Endodermal cell (in vitro differentiated cells): ENCODE measurements at regions not wholly inside any gene's neighbourhood (a gene's known extent, or its start where the extent isn't known, plus 50 kb on each side); places are given as distances from the start of the nearest gene placed in this dataset.

ENCODE experiments used
- DNase-seq: peaks from one replicate; pipeline ENCODE4 v3.0.0-alpha.2; 2017
- H3K27ac ChIP-seq: 2 replicates; pipeline ENCODE4 v1.5.1; 2013; ENCODE audit warnings: mild to moderate bottlenecking, low read depth, low read length, moderate library complexity
- H3K27me3 ChIP-seq: 2 replicates; pipeline ENCODE4 v1.6.1; 2013; ENCODE audit warnings: mild to moderate bottlenecking, low read length, moderate library complexity; ENCODE audit not compliant: insufficient read depth, control insufficient read depth, poor library complexity, severe bottlenecking
- H3K36me3 ChIP-seq: 2 replicates; pipeline ENCODE4 v1.7.0; 2013; ENCODE audit warnings: mild to moderate bottlenecking, low read length, moderate library complexity; ENCODE audit not compliant: control insufficient read depth, insufficient read depth
- H3K4me1 ChIP-seq: one replicate; pipeline ENCODE4 v1.7.0; 2013; ENCODE audit warnings: low read length; ENCODE audit not compliant: control insufficient read depth, insufficient read depth
- H3K4me3 ChIP-seq: 2 replicates; pipeline ENCODE4 v1.5.1; 2013; ENCODE audit warnings: mild to moderate bottlenecking, low read length, moderate library complexity
- H3K9ac ChIP-seq: 2 replicates; pipeline ENCODE4 v1.6.1; 2013; ENCODE audit warnings: mild to moderate bottlenecking, low read length, moderate library complexity; ENCODE audit not compliant: poor library complexity, severe bottlenecking; ENCODE audit errors: extremely low read depth
- H3K9me3 ChIP-seq: 2 replicates; pipeline ENCODE4 v1.6.1; 2013; ENCODE audit warnings: mild to moderate bottlenecking, low read length, moderate library complexity; ENCODE audit not compliant: control insufficient read depth
- H3K27ac Mint-ChIP-seq: 2 replicates; pipeline ENCODE4 v1.8.0; 2020; ENCODE audit warnings: mixed read lengths
- H3K27me3 Mint-ChIP-seq: 2 replicates; pipeline ENCODE4 v1.8.0; 2021; ENCODE audit warnings: mild to moderate bottlenecking, mixed read lengths; ENCODE audit not compliant: insufficient read depth
- H3K36me3 Mint-ChIP-seq: 2 replicates; pipeline ENCODE4 v1.8.0; 2020; ENCODE audit warnings: low read depth, mixed read lengths
- H3K4me1 Mint-ChIP-seq: 2 replicates; pipeline ENCODE4 v1.8.0; 2020; ENCODE audit warnings: mixed read lengths
- H3K4me3 Mint-ChIP-seq: 2 replicates; pipeline ENCODE4 v1.8.0; 2020; ENCODE audit warnings: mild to moderate bottlenecking, moderate library complexity, mixed read lengths
- H3K9me3 Mint-ChIP-seq: 2 replicates; pipeline ENCODE4 v1.8.0; 2020; ENCODE audit warnings: mild to moderate bottlenecking, mixed read lengths
- WGBS, 2 experiments: methylation state at CpG; one replicate each; pipeline versions ENCODE4 v1.1.5 to v1.1.7; 2013; ENCODE audit warnings: missing lambda C conversion rate in 2 of 2, mixed read lengths in 1 of 2; ENCODE audit not compliant: insufficient coverage in 1 of 2, insufficient read length in 1 of 2; 5-methylcytosine and 5-hydroxymethylcytosine counted together
- TF ChIP-seq, protein P1 (sequence below): fragments of 200-600 bp; sonication (generic); conservative IDR thresholded peaks from 2 replicates; pipeline ENCODE4 v1.5.0; 2021; ENCODE audit warnings: antibody characterized with exemption, mild to moderate bottlenecking

DNA sequence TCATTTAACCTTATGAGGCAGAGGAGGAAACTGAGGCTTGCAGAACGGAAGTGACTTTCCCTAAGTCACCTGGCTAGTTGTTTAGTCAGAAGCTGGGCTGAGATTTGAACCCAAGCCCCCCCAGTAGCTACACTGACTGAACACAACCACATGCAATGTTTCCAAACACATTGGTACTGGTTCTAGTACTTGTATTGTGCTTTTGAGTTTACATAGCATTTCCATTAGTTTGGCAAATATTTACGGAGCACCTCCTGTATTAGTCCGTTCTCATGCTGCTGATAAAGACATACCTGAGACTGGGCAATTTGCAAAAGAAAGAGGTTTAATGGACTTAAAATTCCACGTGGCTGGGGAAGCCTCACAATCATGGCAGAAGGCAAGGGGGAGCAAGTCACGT is 56.3 kb upstream of the ITGA11 start:
- Mint-ChIP-seq H3K4me3 (no peak overlapping the region), H3K4me1 (peaks cover 19% of the 10 kb centered on the region), H3K36me3 (peaks cover 3% of the 10 kb centered on the region), H3K27me3 (peaks cover 5% of the 10 kb centered on the region), H3K9me3 (peaks cover 12% of the 10 kb centered on the region), H3K27ac (no peak overlapping the region)
- no peak overlapping the region for H3K4me3 ChIP-seq
- no peak overlapping the region for H3K27ac ChIP-seq
- TF ChIP-seq, protein P1, sequence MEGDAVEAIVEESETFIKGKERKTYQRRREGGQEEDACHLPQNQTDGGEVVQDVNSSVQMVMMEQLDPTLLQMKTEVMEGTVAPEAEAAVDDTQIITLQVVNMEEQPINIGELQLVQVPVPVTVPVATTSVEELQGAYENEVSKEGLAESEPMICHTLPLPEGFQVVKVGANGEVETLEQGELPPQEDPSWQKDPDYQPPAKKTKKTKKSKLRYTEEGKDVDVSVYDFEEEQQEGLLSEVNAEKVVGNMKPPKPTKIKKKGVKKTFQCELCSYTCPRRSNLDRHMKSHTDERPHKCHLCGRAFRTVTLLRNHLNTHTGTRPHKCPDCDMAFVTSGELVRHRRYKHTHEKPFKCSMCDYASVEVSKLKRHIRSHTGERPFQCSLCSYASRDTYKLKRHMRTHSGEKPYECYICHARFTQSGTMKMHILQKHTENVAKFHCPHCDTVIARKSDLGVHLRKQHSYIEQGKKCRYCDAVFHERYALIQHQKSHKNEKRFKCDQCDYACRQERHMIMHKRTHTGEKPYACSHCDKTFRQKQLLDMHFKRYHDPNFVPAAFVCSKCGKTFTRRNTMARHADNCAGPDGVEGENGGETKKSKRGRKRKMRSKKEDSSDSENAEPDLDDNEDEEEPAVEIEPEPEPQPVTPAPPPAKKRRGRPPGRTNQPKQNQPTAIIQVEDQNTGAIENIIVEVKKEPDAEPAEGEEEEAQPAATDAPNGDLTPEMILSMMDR = no peak
- peak; percentile 40 for DNase-seq
- H3K4me1 ChIP-seq = peaks cover 2% of the 10 kb centered on the region
- H3K27me3 ChIP-seq = no peaks in the 10 kb centered on the region
- H3K9me3 ChIP-seq = peaks cover 13% of the 10 kb centered on the region
- H3K9ac ChIP-seq = no peak overlapping the region
- 55 to 58% methylated on average over 4 to 5 of the region's 5 CpGs for WGBS, 2 experiments
- no peaks in the 10 kb centered on the region for H3K36me3 ChIP-seq

DNA sequence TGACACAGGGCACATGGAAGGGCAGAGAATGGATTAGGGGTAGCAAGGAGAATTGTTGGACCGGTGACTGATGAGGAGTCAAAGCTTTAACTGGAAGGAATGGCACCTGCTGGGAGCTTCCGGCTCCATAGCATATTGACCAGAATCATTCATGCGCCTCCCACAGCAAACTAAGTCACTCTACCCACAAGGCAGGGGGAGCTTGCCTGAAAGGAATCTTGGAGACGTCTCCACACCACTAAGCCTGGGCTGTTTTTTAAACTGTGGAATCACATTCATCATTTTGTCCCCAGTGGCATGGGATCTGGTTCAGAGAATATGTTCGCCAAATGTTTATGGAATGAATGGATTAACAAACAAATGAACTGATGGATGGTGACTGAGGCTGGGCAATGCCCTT is 57.0 kb upstream of the ITGA11 start:
- Mint-ChIP-seq H3K27ac (no peak overlapping the region), H3K36me3 (peaks cover 3% of the 10 kb centered on the region)
- 92 to 93% methylated on average over 4 to 5 of the region's 5 CpGs for WGBS, 2 experiments

GRCh38 chr15:68489421-68489820 is 57.5 kb upstream of the ITGA11 start:
- H3K36me3 Mint-ChIP-seq = peaks cover 3% of the 10 kb centered on the region
- peaks cover 2% of the 10 kb centered on the region for H3K4me1 ChIP-seq
- peaks cover 13% of the 10 kb centered on the region for H3K9me3 ChIP-seq
- no peak overlapping the region for H3K9ac ChIP-seq
- H3K27ac Mint-ChIP-seq = no peak overlapping the region
- H3K9me3 Mint-ChIP-seq = peaks cover 12% of the 10 kb centered on the region
- no peak for DNase-seq
- WGBS, 2 experiments = 66 to 69% methylated on average over 2 to 3 of the region's 3 CpGs
- TF ChIP-seq, protein P1 = no peak
- no peaks in the 10 kb centered on the region for H3K36me3 ChIP-seq
- H3K27me3 Mint-ChIP-seq = peaks cover 5% of the 10 kb centered on the region
- peaks cover 19% of the 10 kb centered on the region for H3K4me1 Mint-ChIP-seq
- H3K27ac ChIP-seq = no peak overlapping the region
- H3K27me3 ChIP-seq = no peaks in the 10 kb centered on the region
- H3K4me3 Mint-ChIP-seq = no peak overlapping the region
- H3K4me3 ChIP-seq = no peak overlapping the region

More for the DNA sequence above, 57.0 kb upstream of the ITGA11 start:
- H3K9me3 Mint-ChIP-seq = peaks cover 12% of the 10 kb centered on the region
- Histone ChIP-seq H3K4me3 (no peak overlapping the region), H3K27ac (no peak overlapping the region), H3K4me1 (peaks cover 2% of the 10 kb centered on the region), H3K9ac (no peak overlapping the region), H3K9me3 (peaks cover 13% of the 10 kb centered on the region), H3K27me3 (no peaks in the 10 kb centered on the region), H3K36me3 (no peaks in the 10 kb centered on the region)
- peaks cover 19% of the 10 kb centered on the region for H3K4me1 Mint-ChIP-seq
- no peak for DNase-seq
- peaks cover 5% of the 10 kb centered on the region for H3K27me3 Mint-ChIP-seq
- TF ChIP-seq, protein P1 = no peak
- no peak overlapping the region for H3K4me3 Mint-ChIP-seq
